ENCODE measurements at regions not wholly inside any gene's neighbourhood (a gene's known extent, or its start where the extent isn't known, plus 50 kb on each side); places are given as distances from the start of the nearest gene placed in this dataset.

GRCh38 chr6:19731282-19731681 lies 105.9 kb upstream of the ID4 start:
- TF ChIP-seq CTCF (IDR thresholded peaks at IDR 0.05; ENCODE audit: low read depth, low read length, poor library complexity, severe bottlenecking) (no peak), EZH2phosphoT487 (IDR thresholded peaks at IDR 0.05; ENCODE audit: borderline replicate concordance, low read length) (no peak)
